ENCODE measurements at regions not wholly inside any gene's neighbourhood (a gene's known extent, or its start where the extent isn't known, plus 50 kb on each side); places are given as distances from the start of the nearest gene placed in this dataset.
A peak's percentile ranks its signal among the peaks of the same experiment; 100 is the strongest.

DNA sequence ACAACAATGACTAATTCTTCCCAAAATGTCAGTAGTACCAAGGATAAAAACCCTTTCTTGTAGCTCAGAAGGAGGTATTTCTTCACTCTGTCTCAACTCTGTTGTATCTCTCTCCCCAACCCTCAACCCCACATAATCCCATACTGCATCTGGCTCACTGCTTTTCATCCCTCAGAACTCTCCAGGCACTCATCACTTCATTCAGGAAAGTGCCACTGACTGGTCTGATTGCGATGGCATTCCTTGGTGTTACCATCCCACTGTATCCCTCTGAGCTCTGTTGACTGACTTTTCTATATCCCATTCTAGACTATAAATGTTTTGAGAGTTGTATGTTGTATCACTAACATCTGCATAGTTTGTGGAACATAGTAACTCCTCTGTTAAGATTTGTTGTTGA, 483.5 kb upstream of the ADGRL2 start:
- DNase-seq (no peak), ATAC-seq (peak; percentile 34 to 89 (median 72))
- Histone ChIP-seq H3K27me3 (no peaks in the 10 kb centered on the region), H3K4me1 (peaks cover 0 to 33% (median 14%) of the 10 kb centered on the region in 9 donors), H3K4me3 (no peak overlapping the region), H3K9me3 (no peaks in the 10 kb centered on the region), H3K27ac (peak overlapping the region in 1 of 10 donors; percentile 23), H3K36me3 (no peaks in the 10 kb centered on the region)
- TF ChIP-seq, protein P1, sequence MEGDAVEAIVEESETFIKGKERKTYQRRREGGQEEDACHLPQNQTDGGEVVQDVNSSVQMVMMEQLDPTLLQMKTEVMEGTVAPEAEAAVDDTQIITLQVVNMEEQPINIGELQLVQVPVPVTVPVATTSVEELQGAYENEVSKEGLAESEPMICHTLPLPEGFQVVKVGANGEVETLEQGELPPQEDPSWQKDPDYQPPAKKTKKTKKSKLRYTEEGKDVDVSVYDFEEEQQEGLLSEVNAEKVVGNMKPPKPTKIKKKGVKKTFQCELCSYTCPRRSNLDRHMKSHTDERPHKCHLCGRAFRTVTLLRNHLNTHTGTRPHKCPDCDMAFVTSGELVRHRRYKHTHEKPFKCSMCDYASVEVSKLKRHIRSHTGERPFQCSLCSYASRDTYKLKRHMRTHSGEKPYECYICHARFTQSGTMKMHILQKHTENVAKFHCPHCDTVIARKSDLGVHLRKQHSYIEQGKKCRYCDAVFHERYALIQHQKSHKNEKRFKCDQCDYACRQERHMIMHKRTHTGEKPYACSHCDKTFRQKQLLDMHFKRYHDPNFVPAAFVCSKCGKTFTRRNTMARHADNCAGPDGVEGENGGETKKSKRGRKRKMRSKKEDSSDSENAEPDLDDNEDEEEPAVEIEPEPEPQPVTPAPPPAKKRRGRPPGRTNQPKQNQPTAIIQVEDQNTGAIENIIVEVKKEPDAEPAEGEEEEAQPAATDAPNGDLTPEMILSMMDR (IDR thresholded peaks at IDR 0.05): no peak
- 52 to 53% methylated on average over 1 of the region's 1 CpG for WGBS, 2 donors
- intact Hi-C loops (cut with DNase I): loop anchor here in 2 of 10 donors (10.0 kb wide), 2 partner anchors 88 to 158 kb away; no protein-coding TSS in a partner anchor

GRCh38 chr1:81314513-81315233, 486.1 kb upstream of the ADGRL2 start:
- 80% methylated on average over 2 of the region's 2 CpGs for WGBS, 2 donors
- DNase-seq: no peak
- TF ChIP-seq, protein P1 (IDR thresholded peaks at IDR 0.05): no peak
- no peak overlapping the region for H3K4me3 ChIP-seq
- no peaks in the 10 kb centered on the region for H3K27me3 ChIP-seq
- no peaks in the 10 kb centered on the region for H3K9me3 ChIP-seq
- H3K27ac ChIP-seq: peak overlapping the region in 8 of 10 donors; percentile 3 to 61 (median 28)
- H3K36me3 ChIP-seq: no peaks in the 10 kb centered on the region
- peak in 4 of 8 donors; percentile 31 to 76 (median 60) for ATAC-seq
- intact Hi-C loops (cut with DNase I): loop anchor here in 3 of 10 donors (5.0 to 10.0 kb wide), 3 partner anchors 90 to 160 kb away; no protein-coding TSS in a partner anchor
- H3K4me1 ChIP-seq: peaks cover 0 to 33% (median 14%) of the 10 kb centered on the region in 9 donors

- 48 to 63% methylated on average over 4 of the region's 4 CpGs for WGBS, 2 donors
Observed at GRCh38 chr1:81313289-81313688, 487.4 kb upstream of the ADGRL2 start.

GRCh38 chr1:81312272-81312754, 488.4 kb upstream of the ADGRL2 start:
- WGBS, 2 donors: 92% methylated on average over 8 of the region's 8 CpGs
- Histone ChIP-seq H3K36me3 (no peaks in the 10 kb centered on the region), H3K27me3 (no peaks in the 10 kb centered on the region), H3K4me3 (no peak overlapping the region), H3K27ac (no peak overlapping the region), H3K4me1 (peaks cover 0 to 33% (median 14%) of the 10 kb centered on the region in 9 donors), H3K9me3 (no peaks in the 10 kb centered on the region)
- DNase-seq (no peak), ATAC-seq (no peak)
- TF ChIP-seq, protein P1 (IDR thresholded peaks at IDR 0.05): no peak
- intact Hi-C loops (cut with DNase I): loop anchor here in 3 of 10 donors (5.0 to 10.0 kb wide), 3 partner anchors 92 to 162 kb away; no protein-coding TSS in a partner anchor

More at GRCh38 chr1:81313289-81313688, 487.4 kb upstream of the ADGRL2 start:
- H3K27me3 ChIP-seq: no peaks in the 10 kb centered on the region
- peaks cover 0 to 33% (median 14%) of the 10 kb centered on the region in 9 donors for H3K4me1 ChIP-seq
- H3K36me3 ChIP-seq: no peaks in the 10 kb centered on the region
- TF ChIP-seq, protein P1 (IDR thresholded peaks at IDR 0.05): no peak
- no peak for DNase-seq
- peak in 4 of 8 donors; percentile 36 to 60 (median 44) for ATAC-seq
- intact Hi-C loops (cut with DNase I): loop anchor here in 3 of 10 donors (5.0 to 10.0 kb wide), 3 partner anchors 92 to 162 kb away; no protein-coding TSS in a partner anchor
- H3K27ac ChIP-seq: peak overlapping the region in 6 of 10 donors; percentile 20 to 61 (median 54)
- no peak overlapping the region for H3K4me3 ChIP-seq
- no peaks in the 10 kb centered on the region for H3K9me3 ChIP-seq
